ENCODE measurements at regions not wholly inside any gene's neighbourhood (a gene's known extent, or its start where the extent isn't known, plus 50 kb on each side); places are given as distances from the start of the nearest gene placed in this dataset.

DNA sequence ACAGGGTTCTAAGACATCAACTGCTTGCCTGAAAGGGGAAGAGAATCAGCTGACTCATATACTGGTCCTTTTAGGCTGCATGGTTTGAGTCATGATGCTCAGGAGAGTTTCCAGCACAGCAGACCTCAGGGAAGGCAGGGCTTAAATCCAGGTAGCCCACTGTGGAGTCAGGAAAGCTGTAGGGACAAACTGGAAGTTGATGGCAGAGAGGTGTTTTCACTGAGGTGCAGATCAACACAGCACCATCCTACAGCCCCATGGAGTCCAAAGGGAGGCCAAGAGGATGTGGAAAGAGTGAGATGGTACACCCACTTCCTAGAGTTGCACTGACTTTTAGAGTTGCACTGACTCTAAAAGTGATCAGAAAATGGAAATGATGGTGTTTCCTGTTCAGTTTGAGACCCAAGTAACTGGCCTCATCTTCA lies 252.4 kb upstream of the DUSP10 start:
- TF ChIP-seq, protein P1, sequence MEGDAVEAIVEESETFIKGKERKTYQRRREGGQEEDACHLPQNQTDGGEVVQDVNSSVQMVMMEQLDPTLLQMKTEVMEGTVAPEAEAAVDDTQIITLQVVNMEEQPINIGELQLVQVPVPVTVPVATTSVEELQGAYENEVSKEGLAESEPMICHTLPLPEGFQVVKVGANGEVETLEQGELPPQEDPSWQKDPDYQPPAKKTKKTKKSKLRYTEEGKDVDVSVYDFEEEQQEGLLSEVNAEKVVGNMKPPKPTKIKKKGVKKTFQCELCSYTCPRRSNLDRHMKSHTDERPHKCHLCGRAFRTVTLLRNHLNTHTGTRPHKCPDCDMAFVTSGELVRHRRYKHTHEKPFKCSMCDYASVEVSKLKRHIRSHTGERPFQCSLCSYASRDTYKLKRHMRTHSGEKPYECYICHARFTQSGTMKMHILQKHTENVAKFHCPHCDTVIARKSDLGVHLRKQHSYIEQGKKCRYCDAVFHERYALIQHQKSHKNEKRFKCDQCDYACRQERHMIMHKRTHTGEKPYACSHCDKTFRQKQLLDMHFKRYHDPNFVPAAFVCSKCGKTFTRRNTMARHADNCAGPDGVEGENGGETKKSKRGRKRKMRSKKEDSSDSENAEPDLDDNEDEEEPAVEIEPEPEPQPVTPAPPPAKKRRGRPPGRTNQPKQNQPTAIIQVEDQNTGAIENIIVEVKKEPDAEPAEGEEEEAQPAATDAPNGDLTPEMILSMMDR (IDR thresholded peaks at IDR 0.05; ENCODE audit: insufficient read depth, low read depth, low read length), result no peak
- no peak for TF ChIP-seq EZH2 (IDR thresholded peaks at IDR 0.05; ENCODE audit: insufficient read depth, low read length)
